HepG2 (cell line): ENCODE measurements at regions not wholly inside any gene's neighbourhood (a gene's known extent, or its start where the extent isn't known, plus 50 kb on each side); places are given as distances from the start of the nearest gene placed in this dataset.

Experiments used
- ATAC-seq: fragments of 200-7000 bp; cut with Tn5 transposase; 3 replicates; pipeline ENCODE4 v1.9.1; 2020; ENCODE audit warnings: mild to moderate bottlenecking, moderate library complexity
- BruUV-seq: library from RNA; stranded (reverse); fragments of 400-500 nt; replicated peaks from 2 replicates; lab custom pipeline; 2021; lab: Mats Ljungman, UMichigan
- CTCF ChIA-PET: fragments of 300-600 bp; formaldehyde crosslinking; extraction: SDS; loops from one replicate; lab custom pipeline; 2021; ENCODE audit warnings: low total read pairs, inconsistent platforms, low intra/inter-chr PET ratio; lab: Yijun Ruan, JAX
- POLR2A ChIA-PET: fragments of 350-600 bp; sonication (Branson Sonifier 250); formaldehyde crosslinking; loops from one replicate; lab custom pipeline; 2020; ENCODE audit warnings: antibody characterized with exemption, inconsistent platforms; lab: Yijun Ruan, JAX
- DNase-seq: peaks from one replicate; pipeline ENCODE4 v3.0.0-alpha.2; 2015; ENCODE audit warnings: low spot score
- FAIRE-seq: peaks from 3 replicates; lab custom pipeline; 2011; peaks lifted over from hg19 to GRCh38; lab: Jason Lieb, UNC
- H2AFZ ChIP-seq: one replicate; pipeline ENCODE4 v1.6.1; 2011; ENCODE audit warnings: low read length, inconsistent platforms
- H3K27ac ChIP-seq: fragments of 300-600 bp; 3 replicates; pipeline ENCODE4 v1.8.0; 2011; ENCODE audit warnings: mixed run types, mild to moderate bottlenecking, mixed read lengths, low read length, inconsistent platforms; ENCODE audit not compliant: insufficient read depth; ENCODE audit errors: extremely low read length
- H3K27me3 ChIP-seq, 2 experiments: fragments of 200-600 bp in 1 of 2; 2 replicates in 1 of 2; 3 replicates in 1 of 2; pipeline versions ENCODE4 v1.6.0 to v1.8.0; 2011; ENCODE audit warnings: low read length in 2 of 2, mild to moderate bottlenecking in 2 of 2, moderate library complexity in 2 of 2, inconsistent platforms in 1 of 2; ENCODE audit not compliant: insufficient read depth in 2 of 2, control insufficient read depth in 1 of 2
- H3K36me3 ChIP-seq, 2 experiments: fragments of 200-600 bp in 1 of 2; replicated peaks in 1 of 2; 2 replicates in 1 of 2; 3 replicates in 1 of 2; pipeline versions ENCODE4 v1.5.1 to v1.8.0; 2011; ENCODE audit warnings: low read length in 2 of 2, inconsistent platforms in 1 of 2; ENCODE audit not compliant: insufficient read depth in 2 of 2, control insufficient read depth in 1 of 2
- H3K4me1 ChIP-seq: 2 replicates; pipeline ENCODE4 v1.5.1; 2012; ENCODE audit warnings: low read length, inconsistent platforms; ENCODE audit not compliant: insufficient read depth
- H3K4me2 ChIP-seq: 2 replicates; pipeline ENCODE4 v1.6.0; 2011; ENCODE audit warnings: low read depth, low read length, inconsistent platforms
- H3K4me3 ChIP-seq, 3 experiments: fragments of 200-600 bp in 1 of 3; sonication (generic), shearing (Covaris generic) in 1 of 3; replicated peaks in 1 of 3; 2 replicates each; pipeline ENCODE4 v1.5.1; 2011 to 2016; ENCODE audit warnings: low read length in 3 of 3, inconsistent platforms in 2 of 3, low read depth in 2 of 3, mild to moderate bottlenecking in 2 of 3, control low read depth in 1 of 3, mixed read lengths in 1 of 3; ENCODE audit not compliant: insufficient read depth in 1 of 3
- H3K79me2 ChIP-seq: one replicate; pipeline ENCODE4 v1.6.1; 2011; ENCODE audit warnings: low read length, inconsistent platforms; ENCODE audit not compliant: insufficient read depth
- H3K9ac ChIP-seq: 2 replicates; pipeline ENCODE4 v1.6.0; 2011; ENCODE audit warnings: mild to moderate bottlenecking, low read depth, low read length, inconsistent platforms; ENCODE audit not compliant: insufficient read depth
- H3K9me3 ChIP-seq: 2 replicates; pipeline ENCODE4 v1.5.1; 2012; ENCODE audit warnings: mild to moderate bottlenecking, low read length
- H4K20me1 ChIP-seq: 2 replicates; pipeline ENCODE4 v1.6.0; 2011; ENCODE audit warnings: inconsistent platforms, mild to moderate bottlenecking, low read length, moderate library complexity; ENCODE audit not compliant: insufficient read depth
- MTF2 ChIP-seq: sonication (generic); formaldehyde crosslinking; IDR thresholded peaks from 2 replicates; pipeline ENCODE4 v1.5.0; 2020; ENCODE audit warnings: missing genetic modification reagents, borderline replicate concordance
- PRMT3 ChIP-seq: sonication (generic); formaldehyde crosslinking; IDR thresholded peaks from 2 replicates; pipeline ENCODE4 v1.8.1; 2022; ENCODE audit warnings: low read depth, mild to moderate bottlenecking, moderate library complexity, missing genetic modification reagents, borderline replicate concordance
- RAD21 ChIP-seq: fragments of 450-650 bp; formaldehyde crosslinking; IDR thresholded peaks from 2 replicates; pipeline ENCODE4 v1.5.0; 2020; ENCODE audit warnings: mild to moderate bottlenecking
- TMF1 ChIP-seq: sonication (generic); formaldehyde crosslinking; IDR thresholded peaks from 2 replicates; pipeline ENCODE4 v1.8.1; 2022; ENCODE audit warnings: low read depth, missing genetic modification reagents
- WIZ ChIP-seq: sonication (generic); formaldehyde crosslinking; IDR thresholded peaks from 2 replicates; pipeline ENCODE4 v1.5.1; 2020; ENCODE audit warnings: mild to moderate bottlenecking, missing genetic modification reagents
- ZNF557 ChIP-seq: sonication (generic); formaldehyde crosslinking; IDR thresholded peaks from 2 replicates; pipeline ENCODE4 v1.4.0; 2020; ENCODE audit warnings: missing genetic modification reagents
- WGBS: methylation state at CpG from one replicate; pipeline ENCODE4 v1.1.6; 2017; ENCODE audit warnings: low lambda C conversion rate; 5-methylcytosine and 5-hydroxymethylcytosine counted together
- in situ Hi-C: cut with HindIII; loops from 2 replicates; pipeline ENCODE4 v1.10.0; 2017; ENCODE audit warnings: low pct_unique_long_range_greater_than_20kb; ENCODE audit not compliant: extremely low pct_ligation_motif_present
- intact Hi-C: fragments of 100-400 bp; cut with micrococcal nuclease; formaldehyde crosslinking; loops from one replicate; pipeline ENCODE4 v1.10.0; 2022; ENCODE audit not compliant: unreplicated experiment
- TF ChIP-seq, protein P1 (sequence below): sonication (generic); formaldehyde crosslinking; IDR thresholded peaks from 2 replicates; pipeline ENCODE4 v1.5.0; 2020; ENCODE audit warnings: missing genetic modification reagents

GRCh38 chr9:26605367-26605766 lies 287.2 kb downstream of the CAAP1 start (continued):
- no peak for TF ChIP-seq RAD21
- no peak for TF ChIP-seq MTF2

DNA sequence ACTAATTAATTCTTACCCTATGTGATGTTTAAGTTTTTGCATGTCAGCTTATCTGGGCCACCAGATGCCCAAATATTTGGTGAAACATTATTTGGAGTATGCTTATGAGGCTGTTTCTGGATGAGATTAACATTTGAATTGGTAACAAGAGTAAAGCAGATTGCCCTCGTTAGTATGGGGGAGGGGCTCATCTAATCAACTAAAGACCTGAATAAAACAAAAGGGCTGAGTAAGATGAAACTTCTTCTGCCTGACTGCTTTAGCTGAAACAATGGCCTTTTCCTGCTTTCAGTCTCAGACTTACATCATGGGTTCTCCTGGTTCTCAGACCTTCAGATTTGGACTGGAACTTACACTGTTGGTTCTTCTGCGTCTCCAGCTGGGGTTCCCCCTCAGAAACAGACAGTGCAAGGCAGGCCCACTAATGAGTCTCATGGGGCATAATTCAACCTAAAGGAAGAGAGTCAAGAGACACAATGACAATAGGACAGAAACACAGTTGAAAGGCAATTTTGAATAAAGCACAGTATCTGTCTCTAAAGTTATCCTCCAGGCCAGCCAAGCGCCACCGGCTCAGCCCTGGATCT lies 288.4 kb downstream of the CAAP1 start:
- TF ChIP-seq PRMT3 (no peak), WIZ (CRISPR knock-in tag) (no peak), TMF1 (no peak), ZNF557 (CRISPR knock-in tag) (no peak)
- TF ChIP-seq, protein P1, sequence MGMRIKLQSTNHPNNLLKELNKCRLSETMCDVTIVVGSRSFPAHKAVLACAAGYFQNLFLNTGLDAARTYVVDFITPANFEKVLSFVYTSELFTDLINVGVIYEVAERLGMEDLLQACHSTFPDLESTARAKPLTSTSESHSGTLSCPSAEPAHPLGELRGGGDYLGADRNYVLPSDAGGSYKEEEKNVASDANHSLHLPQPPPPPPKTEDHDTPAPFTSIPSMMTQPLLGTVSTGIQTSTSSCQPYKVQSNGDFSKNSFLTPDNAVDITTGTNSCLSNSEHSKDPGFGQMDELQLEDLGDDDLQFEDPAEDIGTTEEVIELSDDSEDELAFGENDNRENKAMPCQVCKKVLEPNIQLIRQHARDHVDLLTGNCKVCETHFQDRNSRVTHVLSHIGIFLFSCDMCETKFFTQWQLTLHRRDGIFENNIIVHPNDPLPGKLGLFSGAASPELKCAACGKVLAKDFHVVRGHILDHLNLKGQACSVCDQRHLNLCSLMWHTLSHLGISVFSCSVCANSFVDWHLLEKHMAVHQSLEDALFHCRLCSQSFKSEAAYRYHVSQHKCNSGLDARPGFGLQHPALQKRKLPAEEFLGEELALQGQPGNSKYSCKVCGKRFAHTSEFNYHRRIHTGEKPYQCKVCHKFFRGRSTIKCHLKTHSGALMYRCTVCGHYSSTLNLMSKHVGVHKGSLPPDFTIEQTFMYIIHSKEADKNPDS (CRISPR knock-in tag): no peak
- H2AFZ ChIP-seq: no peak overlapping the region
- H3K4me3 ChIP-seq: no peak overlapping the region
- no peaks in the 10 kb centered on the region for H3K79me2 ChIP-seq
- no peaks in the 10 kb centered on the region for H3K36me3 ChIP-seq
- H3K9me3 ChIP-seq: no peaks in the 10 kb centered on the region
- ChIA-PET POLR2A (no interaction called here), CTCF (no interaction called here)
- no TSS peak for BruUV-seq
- H4K20me1 ChIP-seq: no peaks in the 10 kb centered on the region
- WGBS: 24% methylated on average over 4 of the region's 4 CpGs
- DNase-seq (no peak), ATAC-seq (no peak), FAIRE-seq (no peak)
- no peaks in the 10 kb centered on the region for H3K4me1 ChIP-seq
- no peak overlapping the region for H3K27ac ChIP-seq
- no peak overlapping the region for H3K9ac ChIP-seq
- intact Hi-C loops (no loop called here), in situ Hi-C loops (loop anchor here (25.0 kb wide), 1 partner anchor 642 kb away; no protein-coding TSS in a partner anchor)
- H3K27me3 ChIP-seq: no peaks in the 10 kb centered on the region
- no peak overlapping the region for H3K4me2 ChIP-seq
